ENCODE measurements at regions not wholly inside any gene's neighbourhood (a gene's known extent, or its start where the extent isn't known, plus 50 kb on each side); places are given as distances from the start of the nearest gene placed in this dataset.

- DNase-seq, result no peak
- Histone ChIP-seq H3K4me3 (ENCODE audit: low read length in 2 of 2) (no peak overlapping the region), H3K9me3 (ENCODE audit: control insufficient read depth, low read length) (no peaks in the 10 kb centered on the region), H3K36me3 (ENCODE audit: control insufficient read depth in 1 of 2, insufficient read depth in 2 of 2, low read length in 1 of 2) (no peaks in the 10 kb centered on the region), H3K27ac (ENCODE audit: low read depth in 1 of 2, low read length in 2 of 2) (no peak overlapping the region), H3K4me1 (ENCODE audit: control insufficient read depth in 1 of 2, insufficient read depth in 2 of 2, low read length in 2 of 2) (no peaks in the 10 kb centered on the region), H3K27me3 (ENCODE audit: control insufficient read depth in 1 of 2, insufficient read depth in 2 of 2, low read length in 1 of 2) (no peaks in the 10 kb centered on the region)
- no peak for ATAC-seq (ENCODE audit: low FRiP score)
- intact Hi-C loops (cut with DNase I), result no loop called here
- 96% methylated on average over 2 of the region's 2 CpGs for WGBS, 2 donors
These were observed 176.5 kb upstream of the DKK2 start for GRCh38 chr4:107212565-107212964.

GRCh38 chr4:107210450-107211239 is 174.5 kb upstream of the DKK2 start:
- H3K27ac ChIP-seq (ENCODE audit: low read depth in 1 of 2, low read length in 2 of 2), result no peak overlapping the region
- H3K4me3 ChIP-seq (ENCODE audit: low read length in 2 of 2), result peak overlapping the region; percentile 19 to 29
- intact Hi-C loops (cut with DNase I), result no loop called here
- H3K27me3 ChIP-seq (ENCODE audit: control insufficient read depth in 1 of 2, insufficient read depth in 2 of 2, low read length in 1 of 2), result no peaks in the 10 kb centered on the region
- H3K4me1 ChIP-seq (ENCODE audit: control insufficient read depth in 1 of 2, insufficient read depth in 2 of 2, low read length in 2 of 2), result no peaks in the 10 kb centered on the region
- 46 to 57% methylated on average over 13 of the region's 13 CpGs for WGBS, 2 donors
- no peaks in the 10 kb centered on the region for H3K9me3 ChIP-seq (ENCODE audit: control insufficient read depth, low read length)
- DNase-seq, result peak in 1 of 2 donors; percentile 64
- ATAC-seq (ENCODE audit: low FRiP score), result no peak
- H3K36me3 ChIP-seq (ENCODE audit: control insufficient read depth in 1 of 2, insufficient read depth in 2 of 2, low read length in 1 of 2), result no peaks in the 10 kb centered on the region

GRCh38 chr4:107203733-107204132 is 167.6 kb upstream of the DKK2 start:
- intact Hi-C loops (cut with DNase I), result no loop called here
- Histone ChIP-seq H3K4me1 (ENCODE audit: control insufficient read depth in 1 of 2, insufficient read depth in 2 of 2, low read length in 2 of 2) (no peaks in the 10 kb centered on the region), H3K27me3 (ENCODE audit: control insufficient read depth in 1 of 2, insufficient read depth in 2 of 2, low read length in 1 of 2) (no peaks in the 10 kb centered on the region), H3K27ac (ENCODE audit: low read depth in 1 of 2, low read length in 2 of 2) (no peak overlapping the region), H3K36me3 (ENCODE audit: control insufficient read depth in 1 of 2, insufficient read depth in 2 of 2, low read length in 1 of 2) (no peaks in the 10 kb centered on the region), H3K4me3 (ENCODE audit: low read length in 2 of 2) (no peak overlapping the region), H3K9me3 (ENCODE audit: control insufficient read depth, low read length) (no peaks in the 10 kb centered on the region)
- ATAC-seq (ENCODE audit: low FRiP score) (no peak), DNase-seq (peak in 1 of 2 donors; percentile 25)
- WGBS, 2 donors, result 98% methylated on average over 8 of the region's 8 CpGs

DNA sequence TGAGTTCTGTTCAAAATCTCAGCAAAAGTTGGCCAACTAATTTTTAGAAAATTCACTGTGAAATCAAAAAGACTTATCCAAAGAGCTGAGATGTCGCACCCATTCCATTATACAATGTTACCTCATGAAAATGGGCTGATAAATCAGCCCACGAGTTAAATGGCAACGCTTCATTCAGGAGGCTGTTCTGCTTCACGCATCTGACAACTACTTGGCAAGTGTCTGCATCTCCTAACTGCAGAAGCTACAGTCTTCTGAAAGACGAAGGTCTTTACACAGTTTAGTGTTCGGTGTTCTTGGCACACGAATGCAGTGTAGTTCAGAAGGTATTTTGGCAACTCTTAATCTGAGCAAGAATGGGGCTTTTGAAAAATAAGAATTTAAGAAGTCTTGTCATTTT is 166.6 kb upstream of the DKK2 start:
- no peak overlapping the region for H3K27ac ChIP-seq (ENCODE audit: low read depth in 1 of 2, low read length in 2 of 2)
- no peaks in the 10 kb centered on the region for H3K36me3 ChIP-seq (ENCODE audit: control insufficient read depth in 1 of 2, insufficient read depth in 2 of 2, low read length in 1 of 2)
- no peaks in the 10 kb centered on the region for H3K4me1 ChIP-seq (ENCODE audit: control insufficient read depth in 1 of 2, insufficient read depth in 2 of 2, low read length in 2 of 2)
- intact Hi-C loops (cut with DNase I), result no loop called here
- H3K9me3 ChIP-seq (ENCODE audit: control insufficient read depth, low read length), result no peaks in the 10 kb centered on the region
- ATAC-seq (ENCODE audit: low FRiP score), result no peak
- no peak for DNase-seq
- no peak overlapping the region for H3K4me3 ChIP-seq (ENCODE audit: low read length in 2 of 2)
- no peaks in the 10 kb centered on the region for H3K27me3 ChIP-seq (ENCODE audit: control insufficient read depth in 1 of 2, insufficient read depth in 2 of 2, low read length in 1 of 2)
- 16 to 22% methylated on average over 7 of the region's 7 CpGs for WGBS, 2 donors

DNA sequence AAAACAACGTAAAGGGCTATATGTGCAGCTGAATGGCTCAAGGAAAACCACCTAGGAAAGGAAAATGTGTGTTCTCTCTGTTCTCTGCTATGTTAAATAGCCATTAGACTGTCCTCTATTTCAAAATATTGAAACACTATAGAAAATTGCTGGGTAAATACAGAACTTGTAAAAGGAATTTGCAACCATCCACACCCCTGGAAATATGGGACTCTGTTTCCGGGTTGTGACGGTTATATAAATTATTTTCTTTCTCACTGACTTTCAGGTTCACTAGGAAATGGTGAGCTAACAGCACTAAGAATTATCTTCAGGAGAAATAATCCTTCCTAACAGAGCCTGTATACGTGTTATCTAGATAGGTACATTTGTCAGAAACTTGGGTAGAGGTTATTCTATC is 161.0 kb upstream of the DKK2 start:
- no peaks in the 10 kb centered on the region for H3K36me3 ChIP-seq (ENCODE audit: control insufficient read depth in 1 of 2, insufficient read depth in 2 of 2, low read length in 1 of 2)
- no peak overlapping the region for H3K27ac ChIP-seq (ENCODE audit: low read depth in 1 of 2, low read length in 2 of 2)
- ATAC-seq (ENCODE audit: low FRiP score) (no peak), DNase-seq (no peak)
- H3K27me3 ChIP-seq (ENCODE audit: control insufficient read depth in 1 of 2, insufficient read depth in 2 of 2, low read length in 1 of 2), result no peaks in the 10 kb centered on the region
- H3K4me3 ChIP-seq (ENCODE audit: low read length in 2 of 2), result no peak overlapping the region
- intact Hi-C loops (cut with DNase I), result no loop called here
- H3K9me3 ChIP-seq (ENCODE audit: control insufficient read depth, low read length), result no peaks in the 10 kb centered on the region
- 75% methylated on average over 4 of the region's 4 CpGs for WGBS, 2 donors
- no peaks in the 10 kb centered on the region for H3K4me1 ChIP-seq (ENCODE audit: control insufficient read depth in 1 of 2, insufficient read depth in 2 of 2, low read length in 2 of 2)

DNA sequence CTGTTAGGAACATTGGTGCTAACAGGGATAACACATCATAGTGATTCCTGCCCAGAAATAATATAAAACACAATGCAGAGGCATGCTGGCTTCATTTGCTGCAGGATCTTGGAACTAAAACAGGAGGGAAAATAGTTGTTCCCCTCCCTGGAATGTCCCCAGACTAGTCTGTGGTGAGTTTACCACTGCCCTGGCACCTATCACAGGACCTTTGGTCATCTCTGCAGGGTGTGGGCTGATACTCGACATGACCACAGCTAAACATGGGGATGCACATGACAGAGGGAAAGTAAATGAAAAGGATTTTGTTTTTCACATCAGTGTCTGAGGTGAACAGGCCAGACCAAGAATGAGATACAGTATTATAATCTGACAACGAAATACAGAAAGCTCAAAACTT is 160.2 kb upstream of the DKK2 start:
- WGBS, 2 donors, result 75 to 81% methylated on average over 2 of the region's 2 CpGs
- Histone ChIP-seq H3K4me1 (ENCODE audit: control insufficient read depth in 1 of 2, insufficient read depth in 2 of 2, low read length in 2 of 2) (no peaks in the 10 kb centered on the region), H3K36me3 (ENCODE audit: control insufficient read depth in 1 of 2, insufficient read depth in 2 of 2, low read length in 1 of 2) (no peaks in the 10 kb centered on the region), H3K27me3 (ENCODE audit: control insufficient read depth in 1 of 2, insufficient read depth in 2 of 2, low read length in 1 of 2) (no peaks in the 10 kb centered on the region), H3K27ac (ENCODE audit: low read depth in 1 of 2, low read length in 2 of 2) (no peak overlapping the region), H3K4me3 (ENCODE audit: low read length in 2 of 2) (no peak overlapping the region), H3K9me3 (ENCODE audit: control insufficient read depth, low read length) (no peaks in the 10 kb centered on the region)
- intact Hi-C loops (cut with DNase I), result no loop called here
- DNase-seq, result no peak
- no peak for ATAC-seq (ENCODE audit: low FRiP score)

DNA sequence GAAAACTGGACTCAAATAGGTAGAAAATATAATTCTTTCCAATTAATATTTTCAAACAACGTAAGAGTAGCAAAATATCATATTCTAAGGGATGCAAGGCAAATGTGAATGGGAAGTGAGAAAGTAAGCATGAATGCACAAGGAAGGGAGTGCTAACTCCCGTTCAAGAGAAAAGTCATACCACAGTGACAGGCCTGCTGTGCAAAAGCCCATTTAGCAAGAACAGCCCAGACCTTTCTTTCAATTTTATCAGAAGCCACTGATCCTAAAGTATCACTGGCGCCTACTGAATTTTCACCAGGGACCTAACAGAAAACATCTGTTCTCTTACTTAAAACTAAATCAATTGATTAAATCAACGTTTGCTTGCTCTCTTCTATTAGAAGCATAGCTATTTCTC is 157.9 kb upstream of the DKK2 start:
- no peaks in the 10 kb centered on the region for H3K36me3 ChIP-seq (ENCODE audit: control insufficient read depth in 1 of 2, insufficient read depth in 2 of 2, low read length in 1 of 2)
- no peak overlapping the region for H3K27ac ChIP-seq (ENCODE audit: low read depth in 1 of 2, low read length in 2 of 2)
- no peak overlapping the region for H3K4me3 ChIP-seq (ENCODE audit: low read length in 2 of 2)
- 90 to 94% methylated on average over 4 of the region's 4 CpGs for WGBS, 2 donors
- H3K4me1 ChIP-seq (ENCODE audit: control insufficient read depth in 1 of 2, insufficient read depth in 2 of 2, low read length in 2 of 2), result no peaks in the 10 kb centered on the region
- H3K9me3 ChIP-seq (ENCODE audit: control insufficient read depth, low read length), result no peaks in the 10 kb centered on the region
- no peak for DNase-seq
- intact Hi-C loops (cut with DNase I), result no loop called here
- H3K27me3 ChIP-seq (ENCODE audit: control insufficient read depth in 1 of 2, insufficient read depth in 2 of 2, low read length in 1 of 2), result no peaks in the 10 kb centered on the region
- ATAC-seq (ENCODE audit: low FRiP score), result no peak

DNA sequence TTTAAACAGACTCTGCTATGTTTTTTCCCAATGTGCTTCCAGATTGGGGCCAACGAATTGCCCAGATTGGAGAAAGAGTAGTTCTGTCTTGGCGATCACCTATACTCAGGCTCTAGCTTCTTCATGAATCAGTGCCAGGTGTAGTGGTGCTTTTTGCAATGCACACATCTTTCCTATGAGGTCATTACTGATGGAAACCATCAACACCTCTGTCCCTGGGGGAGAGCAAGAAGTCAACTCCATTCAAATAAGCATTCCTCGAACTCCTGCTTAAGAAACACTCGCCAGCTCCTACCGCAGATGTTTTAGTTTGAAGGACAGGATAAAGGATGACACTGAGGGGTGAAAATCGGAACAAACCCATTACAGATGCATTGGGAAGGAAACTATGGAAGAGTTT is 156.5 kb upstream of the DKK2 start:
- no peak for DNase-seq
- H3K27ac ChIP-seq (ENCODE audit: low read depth in 1 of 2, low read length in 2 of 2), result no peak overlapping the region
- 84 to 90% methylated on average over 6 of the region's 6 CpGs for WGBS, 2 donors
- ATAC-seq (ENCODE audit: low FRiP score), result no peak
- H3K27me3 ChIP-seq (ENCODE audit: control insufficient read depth in 1 of 2, insufficient read depth in 2 of 2, low read length in 1 of 2), result no peaks in the 10 kb centered on the region
- H3K9me3 ChIP-seq (ENCODE audit: control insufficient read depth, low read length), result no peaks in the 10 kb centered on the region
- H3K4me3 ChIP-seq (ENCODE audit: low read length in 2 of 2), result no peak overlapping the region
- H3K4me1 ChIP-seq (ENCODE audit: control insufficient read depth in 1 of 2, insufficient read depth in 2 of 2, low read length in 2 of 2), result no peaks in the 10 kb centered on the region
- no peaks in the 10 kb centered on the region for H3K36me3 ChIP-seq (ENCODE audit: control insufficient read depth in 1 of 2, insufficient read depth in 2 of 2, low read length in 1 of 2)
- intact Hi-C loops (cut with DNase I), result no loop called here

GRCh38 chr4:107187091-107187490 is 151.0 kb upstream of the DKK2 start:
- intact Hi-C loops (cut with DNase I), result no loop called here

More at GRCh38 chr4:107187091-107187490, 151.0 kb upstream of the DKK2 start:
- DNase-seq (no peak), ATAC-seq (ENCODE audit: low FRiP score) (no peak)
- no peaks in the 10 kb centered on the region for H3K27me3 ChIP-seq (ENCODE audit: control insufficient read depth in 1 of 2, insufficient read depth in 2 of 2, low read length in 1 of 2)
- H3K4me1 ChIP-seq (ENCODE audit: control insufficient read depth in 1 of 2, insufficient read depth in 2 of 2, low read length in 2 of 2), result no peaks in the 10 kb centered on the region
- no peaks in the 10 kb centered on the region for H3K9me3 ChIP-seq (ENCODE audit: control insufficient read depth, low read length)
- no peak overlapping the region for H3K4me3 ChIP-seq (ENCODE audit: low read length in 2 of 2)
- no peaks in the 10 kb centered on the region for H3K36me3 ChIP-seq (ENCODE audit: control insufficient read depth in 1 of 2, insufficient read depth in 2 of 2, low read length in 1 of 2)
- WGBS, 2 donors, result 70 to 75% methylated on average over 2 of the region's 2 CpGs
- no peak overlapping the region for H3K27ac ChIP-seq (ENCODE audit: low read depth in 1 of 2, low read length in 2 of 2)
